ENCODE measurements at regions not wholly inside any gene's neighbourhood (a gene's known extent, or its start where the extent isn't known, plus 50 kb on each side); places are given as distances from the start of the nearest gene placed in this dataset.

DNA sequence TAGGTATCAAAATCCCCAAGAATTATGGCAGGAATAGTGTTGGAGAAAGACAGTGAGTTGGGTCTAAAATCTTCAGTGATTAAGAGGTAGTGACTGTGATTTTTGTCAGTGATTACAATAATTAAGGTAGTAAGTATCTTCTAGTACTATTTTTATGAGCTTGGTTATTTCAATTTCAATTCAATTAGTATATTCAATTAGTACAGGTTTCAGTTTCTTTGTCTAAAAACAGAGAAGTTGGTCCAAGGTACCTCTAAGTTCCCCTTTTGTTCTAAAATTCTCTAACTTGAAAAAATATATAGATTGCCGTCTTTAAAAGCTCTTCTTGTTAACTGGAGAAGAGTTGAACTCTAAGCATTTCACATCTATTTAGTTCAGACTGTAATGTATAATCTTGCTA is 82.9 kb downstream of the OTUD1 start:
- no TSS peak for BruUV-seq (replicated peaks)
- ChIA-PET CTCF (ENCODE audit: unreplicated experiment) (no interaction called here), POLR2A (interaction anchor here (0.5 to 2.1 kb wide), 6 partner anchors 9 to 617 kb away, joined by 3 to 12 read pairs (median 3); no protein-coding TSS in a partner anchor)
- H3K36me3 ChIP-seq (ENCODE audit: insufficient read depth, low read length), result no peaks in the 10 kb centered on the region
- H3K4me1 ChIP-seq (ENCODE audit: insufficient read depth, low read length, poor library complexity, severe bottlenecking), result peaks cover 14% of the 10 kb centered on the region
- H3K4me3 ChIP-seq (ENCODE audit: low read depth, low read length, poor library complexity, severe bottlenecking), result peak overlapping the region; percentile 8
- no peak for TF ChIP-seq EZH2phosphoT487 (IDR thresholded peaks at IDR 0.05; ENCODE audit: borderline replicate concordance, low read depth, low read length)
- TF ChIP-seq, protein P1, sequence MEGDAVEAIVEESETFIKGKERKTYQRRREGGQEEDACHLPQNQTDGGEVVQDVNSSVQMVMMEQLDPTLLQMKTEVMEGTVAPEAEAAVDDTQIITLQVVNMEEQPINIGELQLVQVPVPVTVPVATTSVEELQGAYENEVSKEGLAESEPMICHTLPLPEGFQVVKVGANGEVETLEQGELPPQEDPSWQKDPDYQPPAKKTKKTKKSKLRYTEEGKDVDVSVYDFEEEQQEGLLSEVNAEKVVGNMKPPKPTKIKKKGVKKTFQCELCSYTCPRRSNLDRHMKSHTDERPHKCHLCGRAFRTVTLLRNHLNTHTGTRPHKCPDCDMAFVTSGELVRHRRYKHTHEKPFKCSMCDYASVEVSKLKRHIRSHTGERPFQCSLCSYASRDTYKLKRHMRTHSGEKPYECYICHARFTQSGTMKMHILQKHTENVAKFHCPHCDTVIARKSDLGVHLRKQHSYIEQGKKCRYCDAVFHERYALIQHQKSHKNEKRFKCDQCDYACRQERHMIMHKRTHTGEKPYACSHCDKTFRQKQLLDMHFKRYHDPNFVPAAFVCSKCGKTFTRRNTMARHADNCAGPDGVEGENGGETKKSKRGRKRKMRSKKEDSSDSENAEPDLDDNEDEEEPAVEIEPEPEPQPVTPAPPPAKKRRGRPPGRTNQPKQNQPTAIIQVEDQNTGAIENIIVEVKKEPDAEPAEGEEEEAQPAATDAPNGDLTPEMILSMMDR (conservative IDR thresholded peaks at IDR 0.05; ENCODE audit: low read length), result no peak
- intact Hi-C loops (cut with micrococcal nuclease; ENCODE audit: unreplicated experiment), result no loop called here
- no peaks in the 10 kb centered on the region for H3K79me2 ChIP-seq (ENCODE audit: insufficient read depth, low read depth, low read length)
- H4K20me1 ChIP-seq (ENCODE audit: insufficient read depth, low read length), result no peaks in the 10 kb centered on the region
- no peak for DNase-seq (ENCODE audit: low spot score)
- no peak overlapping the region for H3K27ac ChIP-seq (ENCODE audit: low read depth, low read length, poor library complexity, severe bottlenecking)
- no peaks in the 10 kb centered on the region for H3K9me2 ChIP-seq (ENCODE audit: insufficient read depth, low read length)
- no peaks in the 10 kb centered on the region for H3K9me3 ChIP-seq (ENCODE audit: low read length)
- H2AFZ ChIP-seq (ENCODE audit: low read length), result 0 out of 2 replicates have a peak overlapping the region, but pooled peaks have one; percentile 37
- peak overlapping the region; percentile 33 for H3K4me2 ChIP-seq (ENCODE audit: low read length)

DNA sequence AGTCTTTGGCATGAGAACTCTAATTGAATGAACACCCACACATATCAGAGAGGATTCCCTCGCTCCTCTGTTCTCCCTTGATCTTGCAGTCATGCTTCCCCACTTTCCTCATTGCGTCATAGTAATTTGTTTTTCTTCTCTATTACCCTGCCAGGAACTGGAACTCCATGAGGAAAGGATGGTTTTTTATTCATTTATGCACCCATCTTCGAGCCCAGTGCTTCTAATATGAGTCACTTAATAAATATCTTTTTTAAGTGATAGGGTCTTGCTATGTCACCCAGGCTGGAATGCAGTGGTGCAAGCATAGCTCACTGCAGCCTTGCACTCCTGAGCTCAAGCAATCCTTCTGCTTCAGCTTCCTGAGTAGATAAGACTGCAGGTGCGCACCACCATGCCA is 83.5 kb downstream of the OTUD1 start:
- CTCF ChIA-PET (ENCODE audit: unreplicated experiment), result no interaction called here
- intact Hi-C loops (cut with micrococcal nuclease; ENCODE audit: unreplicated experiment), result no loop called here
- Histone ChIP-seq H4K20me1 (ENCODE audit: insufficient read depth, low read length) (no peaks in the 10 kb centered on the region), H3K27ac (ENCODE audit: low read depth, low read length, poor library complexity, severe bottlenecking) (no peak overlapping the region), H2AFZ (ENCODE audit: low read length) (no peak overlapping the region), H3K36me3 (ENCODE audit: insufficient read depth, low read length) (no peaks in the 10 kb centered on the region), H3K9me2 (ENCODE audit: insufficient read depth, low read length) (no peaks in the 10 kb centered on the region), H3K4me3 (ENCODE audit: low read depth, low read length, poor library complexity, severe bottlenecking) (no peak overlapping the region), H3K9me3 (ENCODE audit: low read length) (no peaks in the 10 kb centered on the region), H3K4me2 (ENCODE audit: low read length) (peak overlapping the region; percentile 33), H3K79me2 (ENCODE audit: insufficient read depth, low read depth, low read length) (no peaks in the 10 kb centered on the region), H3K4me1 (ENCODE audit: insufficient read depth, low read length, poor library complexity, severe bottlenecking) (peaks cover 14% of the 10 kb centered on the region)
- BruUV-seq (replicated peaks), result no TSS peak
- DNase-seq (ENCODE audit: low spot score), result no peak
- TF ChIP-seq EZH2phosphoT487 (IDR thresholded peaks at IDR 0.05; ENCODE audit: borderline replicate concordance, low read depth, low read length), result no peak
- TF ChIP-seq, protein P1 (conservative IDR thresholded peaks at IDR 0.05; ENCODE audit: low read length), result no peak
- POLR2A ChIA-PET, result interaction anchor here (0.6 to 2.1 kb wide), 4 partner anchors 8 to 616 kb away, joined by 3 to 12 read pairs (median 6); no protein-coding TSS in a partner anchor

DNA sequence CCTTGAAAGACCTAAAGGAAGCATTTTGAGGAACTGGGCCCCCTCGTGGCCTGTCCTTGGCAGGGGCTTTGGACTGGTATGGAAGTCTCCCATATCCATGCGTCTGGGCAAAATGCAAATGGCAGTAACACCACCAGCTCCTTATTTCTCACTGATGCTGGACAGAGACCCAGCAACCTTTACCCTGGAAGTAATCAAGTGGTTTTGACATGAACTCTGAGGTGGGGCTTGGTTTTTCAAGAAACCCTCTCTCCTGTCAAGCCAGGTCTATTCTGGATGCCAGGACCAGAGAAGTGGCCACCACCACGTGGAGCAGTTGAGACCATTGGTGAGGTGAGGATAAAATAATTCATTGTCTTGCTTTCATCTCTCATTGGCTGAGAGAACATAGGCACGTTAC is 84.4 kb downstream of the OTUD1 start:
- no peaks in the 10 kb centered on the region for H3K9me2 ChIP-seq (ENCODE audit: insufficient read depth, low read length)
- intact Hi-C loops (cut with micrococcal nuclease; ENCODE audit: unreplicated experiment), result no loop called here
- peaks cover 14% of the 10 kb centered on the region for H3K4me1 ChIP-seq (ENCODE audit: insufficient read depth, low read length, poor library complexity, severe bottlenecking)
- no peaks in the 10 kb centered on the region for H3K36me3 ChIP-seq (ENCODE audit: insufficient read depth, low read length)
- no TSS peak for BruUV-seq (replicated peaks)
- no peak overlapping the region for H2AFZ ChIP-seq (ENCODE audit: low read length)
- H3K27ac ChIP-seq (ENCODE audit: low read depth, low read length, poor library complexity, severe bottlenecking), result no peak overlapping the region
- no peaks in the 10 kb centered on the region for H3K79me2 ChIP-seq (ENCODE audit: insufficient read depth, low read depth, low read length)
- CTCF ChIA-PET (ENCODE audit: unreplicated experiment), result no interaction called here
- no peaks in the 10 kb centered on the region for H3K9me3 ChIP-seq (ENCODE audit: low read length)
- DNase-seq (ENCODE audit: low spot score), result no peak
- no peak overlapping the region for H3K4me2 ChIP-seq (ENCODE audit: low read length)
- H3K4me3 ChIP-seq (ENCODE audit: low read depth, low read length, poor library complexity, severe bottlenecking), result no peak overlapping the region
- TF ChIP-seq EZH2phosphoT487 (IDR thresholded peaks at IDR 0.05; ENCODE audit: borderline replicate concordance, low read depth, low read length), result no peak
- TF ChIP-seq, protein P1 (conservative IDR thresholded peaks at IDR 0.05; ENCODE audit: low read length), result 0 out of 2 replicates have a peak, but pooled peaks have one; percentile 11
- POLR2A ChIA-PET, result no interaction called here
- no peaks in the 10 kb centered on the region for H4K20me1 ChIP-seq (ENCODE audit: insufficient read depth, low read length)

All from OCI-LY7 (cell line).